ENCODE measurements at regions not wholly inside any gene's neighbourhood (a gene's known extent, or its start where the extent isn't known, plus 50 kb on each side); places are given as distances from the start of the nearest gene placed in this dataset.

DNA sequence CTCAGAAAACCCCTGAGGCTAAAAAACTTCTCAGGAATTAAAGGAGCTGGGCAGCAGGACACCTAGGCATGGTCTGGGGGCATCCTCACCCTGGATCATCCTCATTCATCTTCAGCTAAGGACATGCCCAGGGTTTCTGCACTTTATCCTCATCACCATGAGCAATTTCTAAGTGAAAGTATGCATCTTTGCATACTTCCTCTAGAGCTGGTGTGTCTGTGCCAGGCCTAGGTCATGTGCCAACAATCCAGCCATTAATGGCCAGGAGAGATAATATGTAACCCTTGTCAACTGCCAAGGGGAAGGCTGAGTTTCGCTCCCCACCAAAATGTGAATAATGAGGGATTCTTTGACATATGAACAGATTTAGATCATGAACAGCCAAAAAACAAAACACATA is 160.5 kb downstream of the KITLG start:
- H3K27me3 ChIP-seq (replicated peaks in 1 of 2; ENCODE audit: control insufficient read depth in 2 of 2, insufficient read depth in 2 of 2, low read length in 1 of 2) = no peaks in the 10 kb centered on the region
- no peak for TF ChIP-seq KDM1A (IDR thresholded peaks at IDR 0.05; ENCODE audit: borderline replicate concordance)
- H3K9me3 ChIP-seq (replicated peaks; ENCODE audit: control insufficient read depth, insufficient read depth, low read length) = no peaks in the 10 kb centered on the region
- in situ Hi-C loops (cut with MboI) = no loop called here
- POLR2A ChIA-PET = no interaction called here
- no peaks in the 10 kb centered on the region for H3K79me2 ChIP-seq (ENCODE audit: control insufficient read depth, insufficient read depth, low read length)
- DNase-seq (ENCODE audit: low read depth, low spot score) (no peak), FAIRE-seq (no peak), ATAC-seq (no peak)
- H3K4me2 ChIP-seq (ENCODE audit: control insufficient read depth, insufficient read depth) = no peak overlapping the region
- no peaks in the 10 kb centered on the region for H3K36me3 ChIP-seq (ENCODE audit: control insufficient read depth in 2 of 2, insufficient read depth in 2 of 2, low read length in 1 of 2)
- H3K27ac ChIP-seq (ENCODE audit: control insufficient read depth, insufficient read depth) = no peak overlapping the region
- no peak overlapping the region for H3K4me3 ChIP-seq
- SMC1A ChIA-PET (ENCODE audit: uncharacterized antibody, unreplicated experiment) = interaction anchor here (0.8 kb wide), 1 partner anchor 11 kb away, joined by 3 read pairs; no protein-coding TSS in a partner anchor
- H3K4me1 ChIP-seq (ENCODE audit: control insufficient read depth, insufficient read depth, low read length) = no peaks in the 10 kb centered on the region
- RAD21 ChIA-PET (ENCODE audit: unreplicated experiment) = no interaction called here
- WGBS (ENCODE audit: insufficient coverage, insufficient replicate concordance, low lambda C conversion rate, missing lambda C conversion rate) = 65% methylated on average over 1 of the region's 1 CpG
- H3K9ac ChIP-seq (ENCODE audit: control insufficient read depth, insufficient read depth, low read length) = no peak overlapping the region
- H4K20me1 ChIP-seq (ENCODE audit: control insufficient read depth, insufficient read depth) = no peaks in the 10 kb centered on the region
- no peak overlapping the region for H2AFZ ChIP-seq (ENCODE audit: control insufficient read depth, low read depth, low read length)
- intact Hi-C loops (cut with micrococcal nuclease; ENCODE audit: unreplicated experiment) = no loop called here
- no TSS peak for BruUV-seq (replicated peaks)
- CTCF ChIA-PET = no interaction called here

DNA sequence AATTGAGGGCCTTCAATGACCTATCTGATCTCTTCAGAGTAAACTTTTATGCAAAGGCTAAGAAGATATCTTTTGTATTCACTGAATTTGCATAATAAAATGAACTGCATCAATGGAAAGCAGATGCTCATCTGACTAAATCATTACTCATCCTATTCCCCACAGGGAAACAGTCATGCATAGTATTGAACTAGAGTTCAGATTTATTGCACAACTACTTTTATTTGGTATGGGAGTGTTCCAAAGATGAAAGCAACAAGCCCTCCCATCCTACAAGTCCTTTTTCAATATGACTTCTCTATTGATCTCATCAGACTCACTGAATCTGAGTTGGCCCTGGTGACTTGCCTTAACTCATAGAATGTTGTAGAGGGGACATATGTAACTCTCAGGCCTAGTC is 159.8 kb downstream of the KITLG start:
- in situ Hi-C loops (cut with MboI) = no loop called here
- Histone ChIP-seq H3K27me3 (replicated peaks in 1 of 2; ENCODE audit: control insufficient read depth in 2 of 2, insufficient read depth in 2 of 2, low read length in 1 of 2) (no peaks in the 10 kb centered on the region), H2AFZ (ENCODE audit: control insufficient read depth, low read depth, low read length) (no peak overlapping the region), H3K27ac (ENCODE audit: control insufficient read depth, insufficient read depth) (no peak overlapping the region), H3K4me1 (ENCODE audit: control insufficient read depth, insufficient read depth, low read length) (no peaks in the 10 kb centered on the region), H3K36me3 (ENCODE audit: control insufficient read depth in 2 of 2, insufficient read depth in 2 of 2, low read length in 1 of 2) (no peaks in the 10 kb centered on the region), H3K4me2 (ENCODE audit: control insufficient read depth, insufficient read depth) (no peak overlapping the region), H3K9me3 (replicated peaks; ENCODE audit: control insufficient read depth, insufficient read depth, low read length) (no peaks in the 10 kb centered on the region), H3K79me2 (ENCODE audit: control insufficient read depth, insufficient read depth, low read length) (no peaks in the 10 kb centered on the region), H4K20me1 (ENCODE audit: control insufficient read depth, insufficient read depth) (no peaks in the 10 kb centered on the region), H3K9ac (ENCODE audit: control insufficient read depth, insufficient read depth, low read length) (no peak overlapping the region), H3K4me3 (no peak overlapping the region)
- CTCF ChIA-PET = interaction anchor here (1.2 kb wide), 1 partner anchor 9 kb away, joined by 3 read pairs; no protein-coding TSS in a partner anchor
- no peak for ATAC-seq
- TF ChIP-seq, protein P1, sequence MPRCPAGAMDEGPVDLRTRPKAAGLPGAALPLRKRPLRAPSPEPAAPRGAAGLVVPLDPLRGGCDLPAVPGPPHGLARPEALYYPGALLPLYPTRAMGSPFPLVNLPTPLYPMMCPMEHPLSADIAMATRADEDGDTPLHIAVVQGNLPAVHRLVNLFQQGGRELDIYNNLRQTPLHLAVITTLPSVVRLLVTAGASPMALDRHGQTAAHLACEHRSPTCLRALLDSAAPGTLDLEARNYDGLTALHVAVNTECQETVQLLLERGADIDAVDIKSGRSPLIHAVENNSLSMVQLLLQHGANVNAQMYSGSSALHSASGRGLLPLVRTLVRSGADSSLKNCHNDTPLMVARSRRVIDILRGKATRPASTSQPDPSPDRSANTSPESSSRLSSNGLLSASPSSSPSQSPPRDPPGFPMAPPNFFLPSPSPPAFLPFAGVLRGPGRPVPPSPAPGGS (IDR thresholded peaks at IDR 0.05; ENCODE audit: borderline replicate concordance, insufficient read depth, low read depth, low read length, poor library complexity, severe bottlenecking) = no peak
- TF ChIP-seq SMC3 (IDR thresholded peaks at IDR 0.05; ENCODE audit: borderline replicate concordance, low read length) (no peak), FOS (IDR thresholded peaks at IDR 0.05; ENCODE audit: borderline replicate concordance, extremely low read depth, insufficient read length) (no peak), SRF (IDR thresholded peaks at IDR 0.05; ENCODE audit: low read depth in 2 of 2, low read length in 2 of 2) (no peak), MEF2B (IDR thresholded peaks at IDR 0.05; ENCODE audit: partially characterized antibody, poor library complexity, severe bottlenecking) (no peak), BRCA1 (IDR thresholded peaks at IDR 0.05; ENCODE audit: low read depth, low read length) (no peak), RBBP5 (conservative IDR thresholded peaks at IDR 0.05) (no peak), SIN3A (IDR thresholded peaks at IDR 0.05; ENCODE audit: low read depth, low read length) (no peak)
- intact Hi-C loops (cut with micrococcal nuclease; ENCODE audit: unreplicated experiment) = no loop called here
- SMC1A ChIA-PET (ENCODE audit: uncharacterized antibody, unreplicated experiment) = interaction anchor here (0.8 to 0.9 kb wide), 2 partner anchors 10 to 11 kb away, joined by 3 read pairs; no protein-coding TSS in a partner anchor
- POLR2A ChIA-PET = no interaction called here
- FAIRE-seq = no peak
- RAD21 ChIA-PET (ENCODE audit: unreplicated experiment) = no interaction called here
- BruUV-seq (replicated peaks) = no TSS peak
- DNase-seq (ENCODE audit: low read depth, low spot score) = no peak
